HG03135 (cell line): ENCODE measurements at regions not wholly inside any gene's neighbourhood (a gene's known extent, or its start where the extent isn't known, plus 50 kb on each side); places are given as distances from the start of the nearest gene placed in this dataset.

Experiments used
- ATAC-seq: cut with Tn5 transposase; IDR thresholded peaks from one replicate; pipeline ENCODE4 v1.9.1; 2021; ENCODE audit warnings: mild to moderate bottlenecking, moderate library complexity; ENCODE audit not compliant: unreplicated experiment

- ATAC-seq = no peak
Measured at GRCh38 chr10:129323879-129324278, 143.2 kb upstream of the MGMT start.

DNA sequence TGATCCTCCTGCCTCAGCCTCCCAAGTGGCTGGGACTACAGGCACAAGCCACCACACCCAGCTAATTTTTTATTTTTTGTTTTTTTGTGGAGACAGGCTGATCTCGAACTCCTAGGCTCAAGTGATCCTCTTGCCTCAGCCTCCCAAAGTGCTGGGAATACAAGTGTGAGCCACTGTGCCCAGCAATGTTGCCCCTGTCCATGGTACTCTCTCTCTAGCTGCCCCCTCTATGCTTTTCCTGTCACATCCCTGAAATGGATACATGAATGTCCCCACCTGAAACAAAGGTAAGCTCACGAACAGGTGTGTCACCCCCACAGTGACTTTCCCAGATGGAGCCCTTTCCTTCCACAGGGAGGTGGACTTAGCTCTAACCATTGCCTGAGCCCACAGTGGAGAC lies 141.1 kb upstream of the MGMT start:
- no peak for ATAC-seq

GRCh38 chr10:129328546-129328945 lies 138.5 kb upstream of the MGMT start:
- no peak for ATAC-seq

- ATAC-seq = no peak
Measured at GRCh38 chr10:129329385-129330055, 137.5 kb upstream of the MGMT start.

- no peak for ATAC-seq
Measured at GRCh38 chr10:129330211-129330610, 136.8 kb upstream of the MGMT start.

- ATAC-seq = no peak
Measured at GRCh38 chr10:129331207-129331838, 135.7 kb upstream of the MGMT start.

DNA sequence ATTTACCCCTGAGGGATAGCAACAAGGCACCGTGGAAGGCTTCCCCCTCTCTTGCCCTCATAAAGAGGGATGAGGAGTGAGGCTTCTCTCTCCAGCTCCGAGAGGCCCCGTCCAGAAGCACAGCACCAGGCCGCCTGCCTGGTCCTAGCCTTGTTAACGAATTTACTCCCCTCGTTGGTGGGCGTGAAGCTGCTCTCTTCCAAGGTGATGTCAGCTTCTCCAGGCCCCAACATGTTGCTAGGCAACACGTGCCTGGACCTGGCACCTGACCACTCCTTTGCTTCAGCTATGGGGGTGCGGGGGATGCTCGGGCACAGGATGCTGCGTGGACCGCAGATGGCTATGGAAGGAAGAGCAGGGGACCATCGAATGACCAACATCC lies 135.2 kb upstream of the MGMT start:
- ATAC-seq = no peak

DNA sequence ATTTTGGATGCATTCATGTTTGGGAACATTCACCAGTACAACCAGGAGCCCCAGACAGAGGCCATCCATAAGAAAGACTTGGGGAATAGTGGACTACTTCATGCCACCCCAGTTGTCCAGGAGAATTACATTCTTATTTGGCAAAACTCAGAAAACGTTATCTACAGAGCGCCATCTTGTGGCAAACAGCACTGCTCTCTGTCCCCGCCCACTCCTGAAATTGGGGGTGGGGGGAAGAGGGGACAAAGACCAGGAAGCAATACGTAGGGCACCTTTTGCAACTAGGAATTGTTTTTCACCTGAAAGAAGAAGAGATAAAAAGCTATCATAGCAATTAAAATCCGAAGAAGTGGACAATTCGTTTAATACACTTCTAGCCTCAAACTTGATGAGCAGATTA lies 134.6 kb upstream of the MGMT start:
- ATAC-seq = no peak

DNA sequence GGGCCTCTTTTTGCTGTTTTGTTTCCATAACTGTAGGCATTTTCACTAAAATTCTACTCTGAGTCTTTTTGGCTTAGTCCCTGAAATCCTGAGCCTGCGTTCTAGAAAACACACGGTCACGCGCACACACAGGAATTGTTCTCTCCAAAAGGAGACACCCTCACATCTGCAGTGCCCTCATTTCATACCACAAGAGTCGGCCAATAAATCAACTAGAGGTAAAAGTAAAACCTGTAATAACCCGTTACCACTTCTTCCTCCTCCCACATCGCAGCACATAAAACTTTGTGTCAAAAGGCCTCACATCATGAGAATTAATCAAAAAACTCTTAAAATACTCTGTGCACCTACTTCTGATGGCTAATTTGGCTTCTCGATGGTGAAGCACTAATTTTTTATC lies 133.3 kb upstream of the MGMT start:
- no peak for ATAC-seq

GRCh38 chr10:129334266-129334665 lies 132.8 kb upstream of the MGMT start:
- no peak for ATAC-seq

GRCh38 chr10:129335396-129335795 lies 131.6 kb upstream of the MGMT start:
- ATAC-seq = no peak

DNA sequence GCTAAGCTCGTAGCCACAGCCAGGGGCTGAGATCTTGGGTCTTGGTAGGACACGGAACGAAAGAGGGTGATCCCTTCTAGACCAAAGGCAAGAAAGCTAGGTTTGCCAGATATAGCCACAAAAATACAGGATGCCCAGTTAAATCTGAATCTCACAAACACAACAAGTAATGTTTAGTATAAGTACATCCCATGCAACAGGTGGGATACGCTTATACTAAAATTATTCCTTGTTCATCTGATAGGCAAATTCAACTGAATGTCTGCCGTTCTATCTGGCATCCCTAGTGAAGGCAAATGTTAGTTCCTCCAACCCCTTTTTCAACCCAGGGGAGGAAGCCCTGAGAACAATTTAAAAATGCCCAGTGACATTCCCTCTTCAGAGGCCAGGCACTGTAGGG lies 131.1 kb upstream of the MGMT start:
- no peak for ATAC-seq

GRCh38 chr10:129339191-129339590 lies 127.8 kb upstream of the MGMT start:
- ATAC-seq = no peak

- no peak for ATAC-seq
Measured at GRCh38 chr10:129339841-129340240, 127.2 kb upstream of the MGMT start.

DNA sequence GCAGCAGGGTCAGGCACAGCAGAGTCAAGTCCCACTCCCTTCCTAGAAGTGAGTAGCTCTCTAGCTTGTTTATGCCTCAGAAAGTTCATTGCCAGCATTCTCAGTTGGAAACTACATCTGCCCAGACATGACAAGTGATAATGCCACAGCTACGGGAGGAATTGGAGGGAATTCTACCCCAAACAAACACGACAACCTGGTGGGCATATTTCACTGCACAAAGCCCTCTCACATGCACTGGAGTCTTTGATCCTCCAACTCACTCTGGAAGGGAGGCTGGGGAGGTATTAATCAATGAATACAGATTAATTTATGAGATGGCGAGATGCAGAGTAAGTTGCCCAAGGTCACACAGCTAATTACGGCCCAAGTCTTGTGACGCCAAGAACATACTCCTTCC lies 126.0 kb upstream of the MGMT start:
- ATAC-seq = no peak

DNA sequence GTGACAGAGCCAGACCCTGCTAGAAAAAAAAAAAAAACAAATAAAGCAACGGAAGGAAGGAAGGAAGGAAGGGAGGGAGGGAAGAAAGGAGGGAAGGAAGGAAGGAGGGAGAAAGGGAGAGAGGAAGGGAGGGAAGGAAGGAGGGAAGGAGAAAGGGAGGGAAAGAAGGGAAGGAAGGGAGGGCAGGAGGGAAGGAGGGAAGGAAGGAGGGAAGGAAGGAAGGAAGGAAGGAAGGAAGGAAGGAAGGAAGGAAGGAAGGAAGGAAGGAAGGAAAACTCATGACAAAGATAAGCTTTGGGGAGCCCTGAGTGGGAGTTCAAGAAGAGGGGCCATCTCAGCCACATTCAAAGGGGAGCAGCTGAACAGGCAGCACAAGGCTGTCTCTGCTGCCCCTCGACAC lies 124.7 kb upstream of the MGMT start:
- ATAC-seq = no peak

DNA sequence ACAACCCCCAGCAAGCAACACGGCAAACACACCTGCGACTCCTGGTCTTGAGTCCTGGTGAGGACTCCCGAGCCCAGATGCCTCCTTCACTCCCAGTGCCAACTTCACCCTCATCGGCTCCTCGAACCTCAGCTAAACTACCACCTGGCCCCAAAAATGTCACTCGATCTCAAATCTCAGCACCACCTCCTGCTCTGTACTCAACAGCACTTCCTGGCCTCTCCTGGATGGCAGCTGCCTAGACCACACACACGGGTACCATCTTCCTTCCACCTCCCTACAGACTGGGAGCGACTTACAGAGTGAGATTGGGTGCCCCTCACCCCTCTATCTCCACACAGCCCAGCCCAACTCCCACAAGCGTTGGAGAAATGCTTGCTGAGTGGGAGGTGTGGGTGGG lies 123.9 kb upstream of the MGMT start:
- no peak for ATAC-seq

DNA sequence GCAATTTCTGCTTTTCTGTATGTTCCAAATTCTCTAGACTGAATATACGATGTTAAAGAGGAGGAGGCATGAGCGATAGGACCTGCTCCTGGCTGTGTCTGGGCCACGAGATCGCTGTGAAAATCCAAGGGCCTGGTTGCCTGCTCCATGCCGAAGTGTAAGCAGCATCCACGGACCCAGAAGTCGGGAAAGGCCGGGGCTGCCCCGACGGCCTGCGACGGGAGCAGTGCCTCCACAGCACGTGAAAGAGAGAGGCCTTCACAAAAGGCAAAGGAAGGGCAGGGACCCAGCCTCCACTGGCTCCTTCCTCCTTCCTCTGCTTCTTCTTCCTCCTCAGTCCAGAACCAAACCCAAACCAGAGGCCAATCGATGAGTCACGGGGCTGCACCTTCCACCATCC lies 122.9 kb upstream of the MGMT start:
- no peak for ATAC-seq

DNA sequence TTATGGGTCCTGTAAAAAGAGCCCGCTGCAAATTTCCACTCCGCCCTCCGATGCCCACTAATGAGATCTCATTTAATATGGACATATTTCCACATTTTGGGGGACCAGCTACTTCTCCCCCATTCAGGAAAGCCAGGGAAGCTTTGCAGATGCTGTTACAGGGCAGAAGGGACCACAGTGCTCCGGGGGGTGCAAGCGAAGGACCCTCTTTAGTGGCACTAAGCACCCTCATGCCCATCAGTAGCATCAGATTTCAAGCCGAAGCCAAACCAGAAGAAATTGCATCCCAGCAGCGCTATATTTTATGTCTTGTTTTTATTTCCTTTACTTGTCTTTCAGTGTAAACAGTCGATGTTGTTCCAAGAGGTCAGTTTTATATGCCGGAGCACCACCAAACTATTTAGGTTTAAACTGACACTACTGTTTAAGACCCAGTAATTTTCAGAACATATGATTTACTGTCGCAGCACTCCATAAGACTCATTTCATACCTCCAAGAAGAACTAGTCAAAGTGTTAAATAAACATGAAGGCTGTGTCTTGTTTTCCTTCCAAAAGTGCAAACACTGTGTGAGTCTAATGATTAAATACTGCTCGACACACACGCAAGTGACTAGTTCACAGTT lies 122.2 kb upstream of the MGMT start:
- no peak for ATAC-seq

GRCh38 chr10:129345763-129346162 lies 121.3 kb upstream of the MGMT start:
- no peak for ATAC-seq

- ATAC-seq = no peak
Measured at GRCh38 chr10:129350690-129351089, 116.4 kb upstream of the MGMT start.

DNA sequence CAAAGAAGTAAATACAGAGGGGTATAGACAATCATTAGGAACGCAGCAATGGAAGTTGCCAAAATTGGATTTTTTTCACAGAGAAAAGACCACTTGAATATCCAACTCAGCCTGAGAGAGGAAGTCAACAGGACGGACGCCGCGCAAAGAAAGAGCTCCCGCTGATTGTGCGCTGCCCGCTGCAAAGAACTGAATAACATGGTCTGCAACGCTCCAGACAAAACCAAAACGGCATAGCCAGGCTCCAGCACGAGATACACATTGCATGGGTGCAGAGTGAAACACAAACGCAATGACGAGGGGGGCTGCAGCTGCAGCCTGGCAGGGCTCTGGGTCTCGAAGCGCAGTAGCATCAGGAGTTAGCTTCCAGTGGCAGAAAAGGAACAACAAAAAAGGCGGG lies 113.9 kb upstream of the MGMT start:
- no peak for ATAC-seq

DNA sequence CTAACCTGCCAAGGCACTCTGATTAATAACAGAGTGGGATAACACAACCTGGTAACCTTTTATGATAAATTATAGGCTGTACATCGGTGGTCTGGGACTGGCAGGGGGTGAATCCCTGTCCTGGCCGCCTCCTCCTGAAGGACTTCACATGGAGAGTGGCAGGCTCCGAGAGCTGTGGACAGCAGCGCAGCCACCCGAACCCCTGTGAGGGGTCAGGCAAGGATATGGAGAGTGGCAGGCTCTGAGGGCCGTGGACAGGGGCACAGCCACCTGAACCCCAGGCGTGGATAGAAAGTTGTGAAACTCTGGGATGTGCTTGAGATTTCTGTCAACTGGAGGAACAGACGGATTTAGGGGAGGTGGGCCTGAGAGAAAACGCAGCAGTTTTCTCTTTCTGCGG lies 107.0 kb upstream of the MGMT start:
- no peak for ATAC-seq
